ENCODE measurements at regions not wholly inside any gene's neighbourhood (a gene's known extent, or its start where the extent isn't known, plus 50 kb on each side); places are given as distances from the start of the nearest gene placed in this dataset.

DNA sequence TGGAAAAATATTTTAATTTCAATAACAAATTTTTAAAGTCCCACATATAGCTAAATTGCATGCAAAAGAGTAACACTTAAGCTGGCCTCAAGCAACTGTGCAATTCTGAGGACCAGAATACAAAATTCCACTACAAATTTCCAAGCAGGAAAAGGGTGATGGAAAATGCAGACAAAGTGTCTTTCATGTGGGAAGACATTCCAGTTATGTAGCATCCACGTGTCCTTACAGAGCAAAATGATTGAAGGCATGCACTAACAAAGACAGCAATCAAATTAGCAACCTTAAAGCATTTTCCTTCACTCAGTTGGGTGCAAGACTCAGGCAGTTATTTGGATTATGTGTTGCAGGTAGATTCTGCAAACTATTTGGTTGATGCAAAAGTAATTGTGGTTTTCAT, 203.7 kb downstream of the HERPUD2 start (continued):
- TF ChIP-seq, protein P1, sequence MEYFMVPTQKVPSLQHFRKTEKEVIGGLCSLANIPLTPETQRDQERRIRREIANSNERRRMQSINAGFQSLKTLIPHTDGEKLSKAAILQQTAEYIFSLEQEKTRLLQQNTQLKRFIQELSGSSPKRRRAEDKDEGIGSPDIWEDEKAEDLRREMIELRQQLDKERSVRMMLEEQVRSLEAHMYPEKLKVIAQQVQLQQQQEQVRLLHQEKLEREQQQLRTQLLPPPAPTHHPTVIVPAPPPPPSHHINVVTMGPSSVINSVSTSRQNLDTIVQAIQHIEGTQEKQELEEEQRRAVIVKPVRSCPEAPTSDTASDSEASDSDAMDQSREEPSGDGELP (CRISPR knock-in tag; IDR thresholded peaks at IDR 0.05; ENCODE audit: borderline replicate concordance), result no peak
- TF ChIP-seq, protein P2, sequence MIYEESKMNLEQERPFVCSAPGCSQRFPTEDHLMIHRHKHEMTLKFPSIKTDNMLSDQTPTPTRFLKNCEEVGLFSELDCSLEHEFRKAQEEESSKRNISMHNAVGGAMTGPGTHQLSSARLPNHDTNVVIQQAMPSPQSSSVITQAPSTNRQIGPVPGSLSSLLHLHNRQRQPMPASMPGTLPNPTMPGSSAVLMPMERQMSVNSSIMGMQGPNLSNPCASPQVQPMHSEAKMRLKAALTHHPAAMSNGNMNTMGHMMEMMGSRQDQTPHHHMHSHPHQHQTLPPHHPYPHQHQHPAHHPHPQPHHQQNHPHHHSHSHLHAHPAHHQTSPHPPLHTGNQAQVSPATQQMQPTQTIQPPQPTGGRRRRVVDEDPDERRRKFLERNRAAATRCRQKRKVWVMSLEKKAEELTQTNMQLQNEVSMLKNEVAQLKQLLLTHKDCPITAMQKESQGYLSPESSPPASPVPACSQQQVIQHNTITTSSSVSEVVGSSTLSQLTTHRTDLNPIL (CRISPR knock-in tag; IDR thresholded peaks at IDR 0.05), result no peak

DNA sequence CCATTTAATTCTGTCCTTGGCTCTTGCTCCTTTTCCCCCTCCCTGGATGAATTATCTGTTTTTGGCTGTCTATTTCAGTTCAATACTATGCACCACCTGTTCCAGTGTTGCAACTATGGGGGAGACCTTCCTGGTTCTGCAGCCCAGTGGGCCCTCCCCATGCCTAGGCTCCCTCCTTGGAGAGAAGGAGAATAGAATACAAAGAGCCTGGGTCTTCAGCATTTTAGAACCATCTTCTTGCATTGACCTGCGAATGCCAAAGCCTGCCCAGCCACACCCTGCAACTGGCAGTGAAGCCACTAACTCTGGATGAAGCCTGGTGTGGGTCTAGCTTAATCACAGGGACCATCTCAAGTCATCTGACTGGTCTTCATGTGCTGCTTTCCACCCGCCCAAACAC, 207.1 kb downstream of the HERPUD2 start:
- DNase-seq (ENCODE audit: extremely low read depth in 1 of 4, low spot score in 3 of 4) (no peak), ATAC-seq (no peak), FAIRE-seq (no peak)
- Histone ChIP-seq H3K27me3 (ENCODE audit: control insufficient read depth in 2 of 2, insufficient read depth in 2 of 2, low read length in 2 of 2) (peaks cover 0 to 4% of the 10 kb centered on the region in 2 experiments; a peak in 2 of 5 replicates), H2AFZ (ENCODE audit: low read depth, low read length) (no peak overlapping the region), H3K27ac (ENCODE audit: extremely low read depth, low read depth, low read length) (no peak overlapping the region), H3K4me1 (replicated peaks in 1 of 2; ENCODE audit: control insufficient read depth in 2 of 2, insufficient read depth in 2 of 2, low read length in 2 of 2) (no peaks in the 10 kb centered on the region), H4K20me1 (replicated peaks; ENCODE audit: control insufficient read depth, insufficient read depth, low read length) (no peaks in the 10 kb centered on the region), H3K9me3 (replicated peaks; ENCODE audit: control insufficient read depth, insufficient read depth, low read depth, low read length) (no peaks in the 10 kb centered on the region), H3K36me3 (ENCODE audit: control insufficient read depth, insufficient read depth, low read length) (no peaks in the 10 kb centered on the region), H3K9me1 (ENCODE audit: control insufficient read depth, insufficient read depth, low read length) (no peaks in the 10 kb centered on the region), H3K4me2 (ENCODE audit: insufficient read depth, low read length) (no peak overlapping the region), H3K79me2 (ENCODE audit: control insufficient read depth, insufficient read depth, low read length) (no peaks in the 10 kb centered on the region), H3K9ac (ENCODE audit: insufficient read depth in 1 of 2, low read depth in 2 of 2, low read length in 2 of 2) (no peak overlapping the region), H3K4me3 (no peak overlapping the region)
- no TSS peak for BruUV-seq (replicated peaks)
- POLR2A ChIA-PET, result no interaction called here
- intact Hi-C loops (cut with micrococcal nuclease) (no loop called here), in situ Hi-C loops (cut with MboI) (no loop called here)
- WGBS (ENCODE audit: insufficient coverage, low coverage, missing lambda C conversion rate), result 0% methylated on average over 2 of the region's 2 CpGs
- CTCF ChIA-PET (ENCODE audit: low intra/inter-chr PET ratio), result no interaction called here
- TF ChIP-seq ARHGAP35 (IDR thresholded peaks at IDR 0.05; ENCODE audit: partially characterized antibody) (no peak), ZNF668 (CRISPR knock-in tag; IDR thresholded peaks at IDR 0.05) (no peak), RBBP5 (IDR thresholded peaks at IDR 0.05; ENCODE audit: borderline replicate concordance, insufficient read depth, low read length, poor library complexity, severe bottlenecking) (no peak), CHD2 (IDR thresholded peaks at IDR 0.05; ENCODE audit: low read depth, low read length) (no peak), HIVEP1 (CRISPR knock-in tag; IDR thresholded peaks at IDR 0.05) (no peak), TARDBP (IDR thresholded peaks at IDR 0.05) (no peak), NUFIP1 (IDR thresholded peaks at IDR 0.05; ENCODE audit: partially characterized antibody) (no peak), FOXP1 (CRISPR knock-in tag; IDR thresholded peaks at IDR 0.05) (no peak), NFE2 (IDR thresholded peaks at IDR 0.05; ENCODE audit: low read depth) (no peak), STAG1 (CRISPR knock-in tag; IDR thresholded peaks at IDR 0.05; ENCODE audit: borderline replicate concordance) (no peak), CHD4 (IDR thresholded peaks at IDR 0.05; ENCODE audit: insufficient read depth, insufficient replicate concordance, low read depth, low read length, poor library complexity, severe bottlenecking) (no peak)
- TF ChIP-seq, protein P3, sequence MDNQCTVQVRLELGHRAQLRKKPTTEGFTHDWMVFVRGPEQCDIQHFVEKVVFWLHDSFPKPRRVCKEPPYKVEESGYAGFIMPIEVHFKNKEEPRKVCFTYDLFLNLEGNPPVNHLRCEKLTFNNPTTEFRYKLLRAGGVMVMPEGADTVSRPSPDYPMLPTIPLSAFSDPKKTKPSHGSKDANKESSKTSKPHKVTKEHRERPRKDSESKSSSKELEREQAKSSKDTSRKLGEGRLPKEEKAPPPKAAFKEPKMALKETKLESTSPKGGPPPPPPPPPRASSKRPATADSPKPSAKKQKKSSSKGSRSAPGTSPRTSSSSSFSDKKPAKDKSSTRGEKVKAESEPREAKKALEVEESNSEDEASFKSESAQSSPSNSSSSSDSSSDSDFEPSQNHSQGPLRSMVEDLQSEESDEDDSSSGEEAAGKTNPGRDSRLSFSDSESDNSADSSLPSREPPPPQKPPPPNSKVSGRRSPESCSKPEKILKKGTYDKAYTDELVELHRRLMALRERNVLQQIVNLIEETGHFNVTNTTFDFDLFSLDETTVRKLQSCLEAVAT (IDR thresholded peaks at IDR 0.05), result no peak
- TF ChIP-seq, protein P4, sequence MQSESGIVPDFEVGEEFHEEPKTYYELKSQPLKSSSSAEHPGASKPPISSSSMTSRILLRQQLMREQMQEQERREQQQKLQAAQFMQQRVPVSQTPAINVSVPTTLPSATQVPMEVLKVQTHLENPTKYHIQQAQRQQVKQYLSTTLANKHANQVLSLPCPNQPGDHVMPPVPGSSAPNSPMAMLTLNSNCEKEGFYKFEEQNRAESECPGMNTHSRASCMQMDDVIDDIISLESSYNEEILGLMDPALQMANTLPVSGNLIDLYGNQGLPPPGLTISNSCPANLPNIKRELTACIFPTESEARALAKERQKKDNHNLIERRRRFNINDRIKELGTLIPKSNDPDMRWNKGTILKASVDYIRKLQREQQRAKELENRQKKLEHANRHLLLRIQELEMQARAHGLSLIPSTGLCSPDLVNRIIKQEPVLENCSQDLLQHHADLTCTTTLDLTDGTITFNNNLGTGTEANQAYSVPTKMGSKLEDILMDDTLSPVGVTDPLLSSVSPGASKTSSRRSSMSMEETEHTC (IDR thresholded peaks at IDR 0.05), result no peak
- TF ChIP-seq, protein P5, sequence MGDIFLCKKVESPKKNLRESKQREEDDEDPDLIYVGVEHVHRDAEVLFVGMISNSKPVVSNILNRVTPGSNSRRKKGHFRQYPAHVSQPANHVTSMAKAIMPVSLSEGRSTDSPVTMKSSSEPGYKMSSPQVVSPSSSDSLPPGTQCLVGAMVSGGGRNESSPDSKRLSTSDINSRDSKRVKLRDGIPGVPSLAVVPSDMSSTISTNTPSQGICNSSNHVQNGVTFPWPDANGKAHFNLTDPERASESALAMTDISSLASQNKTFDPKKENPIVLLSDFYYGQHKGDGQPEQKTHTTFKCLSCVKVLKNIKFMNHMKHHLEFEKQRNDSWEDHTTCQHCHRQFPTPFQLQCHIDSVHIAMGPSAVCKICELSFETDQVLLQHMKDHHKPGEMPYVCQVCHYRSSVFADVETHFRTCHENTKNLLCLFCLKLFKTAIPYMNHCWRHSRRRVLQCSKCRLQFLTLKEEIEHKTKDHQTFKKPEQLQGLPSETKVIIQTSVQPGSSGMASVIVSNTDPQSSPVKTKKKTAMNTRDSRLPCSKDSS (IDR thresholded peaks at IDR 0.05; ENCODE audit: low read depth, partially characterized antibody), result no peak
